ENCODE measurements at regions not wholly inside any gene's neighbourhood (a gene's known extent, or its start where the extent isn't known, plus 50 kb on each side); places are given as distances from the start of the nearest gene placed in this dataset.
A peak's percentile ranks its signal among the peaks of the same experiment; 100 is the strongest.

GRCh38 chr12:123040106-123040505 is 59.6 kb downstream of the ARL6IP4 start:
- no peak for DNase-seq

GRCh38 chr12:123038966-123039365 is 58.5 kb downstream of the ARL6IP4 start:
- no peak for DNase-seq

- no peak for DNase-seq
Observed at GRCh38 chr12:123038486-123038885, 58.0 kb downstream of the ARL6IP4 start.

- no peak for DNase-seq
Observed at GRCh38 chr12:123037791-123038190, 57.3 kb downstream of the ARL6IP4 start.

GRCh38 chr12:123036466-123037285 is 56.2 kb downstream of the ARL6IP4 start:
- no peak for DNase-seq

- DNase-seq: no peak
Observed at GRCh38 chr12:123035841-123036240, 55.4 kb downstream of the ARL6IP4 start.

GRCh38 chr12:123034865-123035264 is 54.4 kb downstream of the ARL6IP4 start:
- no peak for DNase-seq

GRCh38 chr12:123034022-123034541 is 53.6 kb downstream of the ARL6IP4 start:
- DNase-seq: no peak

- DNase-seq: no peak
Observed at GRCh38 chr12:123033392-123034021, 53.0 kb downstream of the ARL6IP4 start.

GRCh38 chr12:123032736-123033391 is 52.4 kb downstream of the ARL6IP4 start:
- peak in 1 of 2 experiments; percentile 22 for DNase-seq
